Esophagus muscularis mucosa (tissue), 4 donors: ENCODE measurements at regions not wholly inside any gene's neighbourhood (a gene's known extent, or its start where the extent isn't known, plus 50 kb on each side); places are given as distances from the start of the nearest gene placed in this dataset.

Experiments used
- EP300 ChIP-seq: sonication (generic); formaldehyde crosslinking; IDR thresholded peaks from one replicate; pipeline ENCODE4 v1.6.1; 2017; ENCODE audit warnings: antibody characterized with exemption
- POLR2A ChIP-seq: fragments of 450-650 bp; IDR thresholded peaks from one replicate; pipeline ENCODE4 v1.6.1; 2017; ENCODE audit warnings: antibody characterized with exemption, moderate library complexity, mild to moderate bottlenecking, low read depth
- POLR2AphosphoS5 ChIP-seq, 2 donors: sonication (generic); formaldehyde crosslinking; IDR thresholded peaks; one replicate each; pipeline ENCODE4 v1.6.1; 2017; ENCODE audit warnings: antibody characterized with exemption in 2 of 2
- TF ChIP-seq, protein P1 (sequence below), 3 experiments: fragments of 200-600 bp in 2 of 3; fragments of 450-650 bp in 1 of 3; sonication (generic) in 2 of 3; IDR thresholded peaks; one replicate each; pipeline ENCODE4 v1.5.1; 2017 to 2019; ENCODE audit warnings: antibody characterized with exemption in 3 of 3, mild to moderate bottlenecking in 2 of 3, moderate library complexity in 1 of 3

GRCh38 chr3:167958141-167958540, 137.6 kb downstream of the GOLIM4 start:
- TF ChIP-seq, protein P1, sequence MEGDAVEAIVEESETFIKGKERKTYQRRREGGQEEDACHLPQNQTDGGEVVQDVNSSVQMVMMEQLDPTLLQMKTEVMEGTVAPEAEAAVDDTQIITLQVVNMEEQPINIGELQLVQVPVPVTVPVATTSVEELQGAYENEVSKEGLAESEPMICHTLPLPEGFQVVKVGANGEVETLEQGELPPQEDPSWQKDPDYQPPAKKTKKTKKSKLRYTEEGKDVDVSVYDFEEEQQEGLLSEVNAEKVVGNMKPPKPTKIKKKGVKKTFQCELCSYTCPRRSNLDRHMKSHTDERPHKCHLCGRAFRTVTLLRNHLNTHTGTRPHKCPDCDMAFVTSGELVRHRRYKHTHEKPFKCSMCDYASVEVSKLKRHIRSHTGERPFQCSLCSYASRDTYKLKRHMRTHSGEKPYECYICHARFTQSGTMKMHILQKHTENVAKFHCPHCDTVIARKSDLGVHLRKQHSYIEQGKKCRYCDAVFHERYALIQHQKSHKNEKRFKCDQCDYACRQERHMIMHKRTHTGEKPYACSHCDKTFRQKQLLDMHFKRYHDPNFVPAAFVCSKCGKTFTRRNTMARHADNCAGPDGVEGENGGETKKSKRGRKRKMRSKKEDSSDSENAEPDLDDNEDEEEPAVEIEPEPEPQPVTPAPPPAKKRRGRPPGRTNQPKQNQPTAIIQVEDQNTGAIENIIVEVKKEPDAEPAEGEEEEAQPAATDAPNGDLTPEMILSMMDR (IDR thresholded peaks at IDR 0.05) = no peak
- TF ChIP-seq POLR2AphosphoS5 (IDR thresholded peaks at IDR 0.05) (no peak), POLR2A (no peak), EP300 (no peak)
